LNCaP clone FGC (cell line): ENCODE measurements at regions not wholly inside any gene's neighbourhood (a gene's known extent, or its start where the extent isn't known, plus 50 kb on each side); places are given as distances from the start of the nearest gene placed in this dataset.
A peak's percentile ranks its signal among the peaks of the same experiment; 100 is the strongest.
"Not testable (repeated sequence)": the region's sequence is repeated elsewhere in the genome, so short reads cannot be mapped to it uniquely, and the experiment has no call there.

Experiments
- DNase-seq: peaks from one replicate; pipeline ENCODE4 v3.0.0-alpha.2; 2011; ENCODE audit warnings: low read depth
- H3K4me3 ChIP-seq: 2 replicates; pipeline ENCODE4 v1.5.1; 2011; ENCODE audit warnings: mild to moderate bottlenecking, low read depth, low read length, control low read depth
- CTCF ChIP-seq: IDR thresholded peaks from 2 replicates; pipeline ENCODE4 v1.5.1; 2012; ENCODE audit warnings: mild to moderate bottlenecking; ENCODE audit not compliant: control insufficient read depth, insufficient read depth; ENCODE audit errors: extremely low read depth

GRCh38 chr16:72590151-72590937 is 418.4 kb upstream of the PMFBP1 start:
- no peak for TF ChIP-seq CTCF
- DNase-seq, result no peak
- no peak overlapping the region for H3K4me3 ChIP-seq

GRCh38 chr16:72588551-72588950 is 416.6 kb upstream of the PMFBP1 start:
- DNase-seq, result no peak
- no peak for TF ChIP-seq CTCF
- no peak overlapping the region for H3K4me3 ChIP-seq

GRCh38 chr16:72578061-72578460 is 406.1 kb upstream of the PMFBP1 start:
- not testable (repeated sequence) for H3K4me3 ChIP-seq, DNase-seq

- DNase-seq, result no peak
- no peak overlapping the region for H3K4me3 ChIP-seq
- TF ChIP-seq CTCF, result no peak
Measured at GRCh38 chr16:72576189-72576588, 404.2 kb upstream of the PMFBP1 start.

- TF ChIP-seq CTCF, result no peak
- no peak overlapping the region for H3K4me3 ChIP-seq
- no peak for DNase-seq
Measured at GRCh38 chr16:72569677-72570076, 397.7 kb upstream of the PMFBP1 start.

GRCh38 chr16:72568502-72568901 is 396.5 kb upstream of the PMFBP1 start:
- DNase-seq, result no peak
- no peak overlapping the region for H3K4me3 ChIP-seq
- TF ChIP-seq CTCF, result no peak

GRCh38 chr16:72566174-72566573 is 394.2 kb upstream of the PMFBP1 start:
- H3K4me3 ChIP-seq, result no peak overlapping the region
- peak; percentile 51 for DNase-seq
- no peak for TF ChIP-seq CTCF

- no peak for DNase-seq
- no peak for TF ChIP-seq CTCF
Measured at GRCh38 chr16:72565106-72565505, 393.2 kb upstream of the PMFBP1 start.

More at GRCh38 chr16:72565106-72565505, 393.2 kb upstream of the PMFBP1 start:
- no peak overlapping the region for H3K4me3 ChIP-seq
